Hypothalamus (tissue), 51 donors: ENCODE measurements at regions not wholly inside any gene's neighbourhood (a gene's known extent, or its start where the extent isn't known, plus 50 kb on each side); places are given as distances from the start of the nearest gene placed in this dataset.

Source experiments
- DNase-seq, 51 donors: peaks; one replicate each; lab custom pipeline; 2025; lab: John Stamatoyannopoulos, UW

- no peak for DNase-seq
Measured at GRCh38 chr16:87051526-87052320, 265.5 kb downstream of the C16orf95 start.

- DNase-seq = no peak
Measured at GRCh38 chr16:87052506-87052905, 264.7 kb downstream of the C16orf95 start.

- DNase-seq = no peak
Measured at GRCh38 chr16:87053016-87053982, 263.9 kb downstream of the C16orf95 start.

GRCh38 chr16:87054154-87054553 lies 263.0 kb downstream of the C16orf95 start:
- DNase-seq = no peak

- DNase-seq = no peak
Measured at GRCh38 chr16:87054856-87055255, 262.3 kb downstream of the C16orf95 start.

GRCh38 chr16:87056083-87056482 lies 261.1 kb downstream of the C16orf95 start:
- DNase-seq = no peak

GRCh38 chr16:87056551-87056950 lies 260.6 kb downstream of the C16orf95 start:
- no peak for DNase-seq

GRCh38 chr16:87057211-87057881 lies 259.8 kb downstream of the C16orf95 start:
- no peak for DNase-seq

- DNase-seq = no peak
Measured at GRCh38 chr16:87057951-87058560, 259.1 kb downstream of the C16orf95 start.

GRCh38 chr16:87058728-87059250 lies 258.4 kb downstream of the C16orf95 start:
- DNase-seq = no peak

- DNase-seq = no peak
Measured at GRCh38 chr16:87060034-87060986, 256.9 kb downstream of the C16orf95 start.

GRCh38 chr16:87061243-87061920 lies 255.8 kb downstream of the C16orf95 start:
- no peak for DNase-seq

- DNase-seq = peak in 31 of 51 donors; percentile 3 to 66 (median 30)
Measured at GRCh38 chr16:87062569-87063442, 254.4 kb downstream of the C16orf95 start.

- no peak for DNase-seq
Measured at GRCh38 chr16:87063543-87063942, 253.6 kb downstream of the C16orf95 start.

GRCh38 chr16:87064731-87065445 lies 252.3 kb downstream of the C16orf95 start:
- no peak for DNase-seq

- no peak for DNase-seq
Measured at GRCh38 chr16:87065446-87066132, 251.6 kb downstream of the C16orf95 start.
